HEK293T (cell line): ENCODE measurements at regions not wholly inside any gene's neighbourhood (a gene's known extent, or its start where the extent isn't known, plus 50 kb on each side); places are given as distances from the start of the nearest gene placed in this dataset.

Experiments used
- BHLHE40 ChIP-seq: fragments of 450-650 bp; IDR thresholded peaks from 2 replicates; pipeline ENCODE4 v1.6.1; 2016; ENCODE audit warnings: mild to moderate bottlenecking, moderate library complexity, borderline replicate concordance
- CTBP1 ChIP-seq: fragments of 450-650 bp; IDR thresholded peaks from 2 replicates; pipeline ENCODE4 v1.6.1; 2016; ENCODE audit warnings: borderline replicate concordance
- ELF4 ChIP-seq: fragments of 450-650 bp; IDR thresholded peaks from 2 replicates; pipeline ENCODE4 v1.6.1; 2017; ENCODE audit warnings: antibody characterized with exemption
- FOXA1 ChIP-seq: fragments of 450-650 bp; IDR thresholded peaks from 2 replicates; pipeline ENCODE4 v1.6.1; 2016; ENCODE audit warnings: mild to moderate bottlenecking
- FOXK2 ChIP-seq: fragments of 450-650 bp; IDR thresholded peaks from 2 replicates; pipeline ENCODE4 v1.6.1; 2016; ENCODE audit warnings: mild to moderate bottlenecking
- FOXM1 ChIP-seq: fragments of 450-650 bp; IDR thresholded peaks from 2 replicates; pipeline ENCODE4 v1.6.1; 2017; ENCODE audit warnings: mild to moderate bottlenecking, borderline replicate concordance
- L3MBTL2 ChIP-seq: fragments of 450-650 bp; conservative IDR thresholded peaks from 2 replicates; pipeline ENCODE4 v1.6.1; 2016; ENCODE audit warnings: mild to moderate bottlenecking
- LEF1 ChIP-seq: fragments of 450-650 bp; IDR thresholded peaks from 2 replicates; pipeline ENCODE4 v1.6.1; 2017; ENCODE audit warnings: mild to moderate bottlenecking, borderline replicate concordance
- SP1 ChIP-seq: fragments of 450-650 bp; IDR thresholded peaks from 2 replicates; pipeline ENCODE4 v1.6.1; 2017
- SUZ12 ChIP-seq: fragments of 450-650 bp; IDR thresholded peaks from 2 replicates; pipeline ENCODE4 v1.6.1; 2016; ENCODE audit warnings: mild to moderate bottlenecking
- ZNF384 ChIP-seq: fragments of 450-650 bp; IDR thresholded peaks from 2 replicates; pipeline ENCODE4 v1.6.1; 2016

GRCh38 chr9:107940616-107941595 is 451.3 kb upstream of the KLF4 start:
- TF ChIP-seq LEF1 (no peak), FOXA1 (no peak), BHLHE40 (no peak), SP1 (no peak), SUZ12 (no peak), ZNF384 (no peak), ELF4 (no peak), FOXK2 (no peak), L3MBTL2 (no peak), FOXM1 (no peak), CTBP1 (no peak)
